Sigmoid colon (tissue), 3 donors: ENCODE measurements at regions not wholly inside any gene's neighbourhood (a gene's known extent, or its start where the extent isn't known, plus 50 kb on each side); places are given as distances from the start of the nearest gene placed in this dataset.

ENCODE experiments used
- CTCF ChIP-seq, 4 experiments: fragments of 450-650 bp in 3 of 4; fragments of 200-600 bp in 1 of 4; IDR thresholded peaks; one replicate each; pipeline ENCODE4 v1.5.1; 2016 to 2019; ENCODE audit warnings: antibody characterized with exemption in 4 of 4, mild to moderate bottlenecking in 3 of 4, moderate library complexity in 2 of 4
- POLR2A ChIP-seq, 2 donors: fragments of 450-650 bp; IDR thresholded peaks; one replicate each; pipeline ENCODE4 v1.6.1; 2016; ENCODE audit warnings: antibody characterized with exemption in 2 of 2, mild to moderate bottlenecking in 2 of 2, moderate library complexity in 2 of 2

GRCh38 chr5:145506185-145506850, 328.8 kb downstream of the PRELID2 start:
- TF ChIP-seq CTCF (IDR thresholded peaks at IDR 0.05) = no peak
- TF ChIP-seq POLR2A (IDR thresholded peaks at IDR 0.05) = no peak
